ENCODE measurements at regions not wholly inside any gene's neighbourhood (a gene's known extent, or its start where the extent isn't known, plus 50 kb on each side); places are given as distances from the start of the nearest gene placed in this dataset.
"Not testable (repeated sequence)": the region's sequence is repeated elsewhere in the genome, so short reads cannot be mapped to it uniquely, and the experiment has no call there.

DNA sequence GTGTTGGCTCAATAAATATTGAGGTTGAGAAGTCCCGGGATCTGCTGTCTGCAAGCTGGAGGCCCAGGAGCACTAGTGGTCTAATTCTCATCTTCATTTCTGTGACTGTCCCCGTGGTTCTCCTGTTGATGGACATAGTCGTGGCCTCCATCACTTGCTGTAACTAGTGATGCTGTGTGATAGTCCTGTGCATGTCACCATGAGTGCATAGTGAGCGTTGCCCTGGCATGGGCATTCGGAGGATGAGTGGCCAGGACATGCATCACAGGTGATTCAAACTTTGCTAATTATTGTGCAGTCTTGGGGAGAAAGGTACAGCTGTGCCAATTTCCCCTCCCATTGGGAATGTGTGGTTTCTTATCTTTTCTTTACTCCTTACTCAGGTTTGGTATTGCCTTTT, 902.2 kb downstream of the BRD1 start:
- no peak for DNase-seq (ENCODE audit: low read depth in 1 of 2, low spot score in 1 of 2)
- TF ChIP-seq JUND (IDR thresholded peaks at IDR 0.05; ENCODE audit: low read depth): no peak
- in situ Hi-C loops (cut with HindIII; ENCODE audit: low pct_unique_long_range_greater_than_20kb, low sequenced_read_pairs): no loop called here

DNA sequence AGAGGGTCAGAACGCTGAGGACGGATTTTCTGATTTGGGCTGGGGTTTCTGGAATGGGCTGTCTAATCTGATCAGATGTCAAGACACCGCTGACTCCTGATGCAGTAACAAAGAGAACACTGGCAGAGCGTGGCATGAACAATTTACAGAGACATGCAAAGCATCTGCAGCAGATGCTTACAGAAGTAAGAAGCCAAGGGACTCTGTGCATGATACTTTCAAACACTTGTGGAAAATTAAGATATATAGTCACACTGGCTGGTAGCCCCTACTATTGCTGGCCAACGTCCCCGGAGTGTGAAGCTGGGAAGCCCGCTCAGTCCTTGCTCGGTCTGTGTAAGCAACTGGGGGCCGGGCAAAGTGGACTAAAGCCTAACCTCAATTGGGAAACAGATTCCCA, 903.7 kb downstream of the BRD1 start:
- no peak for TF ChIP-seq JUND (IDR thresholded peaks at IDR 0.05; ENCODE audit: low read depth)
- no peak for DNase-seq (ENCODE audit: low read depth in 1 of 2, low spot score in 1 of 2)
- in situ Hi-C loops (cut with HindIII; ENCODE audit: low pct_unique_long_range_greater_than_20kb, low sequenced_read_pairs): no loop called here

DNA sequence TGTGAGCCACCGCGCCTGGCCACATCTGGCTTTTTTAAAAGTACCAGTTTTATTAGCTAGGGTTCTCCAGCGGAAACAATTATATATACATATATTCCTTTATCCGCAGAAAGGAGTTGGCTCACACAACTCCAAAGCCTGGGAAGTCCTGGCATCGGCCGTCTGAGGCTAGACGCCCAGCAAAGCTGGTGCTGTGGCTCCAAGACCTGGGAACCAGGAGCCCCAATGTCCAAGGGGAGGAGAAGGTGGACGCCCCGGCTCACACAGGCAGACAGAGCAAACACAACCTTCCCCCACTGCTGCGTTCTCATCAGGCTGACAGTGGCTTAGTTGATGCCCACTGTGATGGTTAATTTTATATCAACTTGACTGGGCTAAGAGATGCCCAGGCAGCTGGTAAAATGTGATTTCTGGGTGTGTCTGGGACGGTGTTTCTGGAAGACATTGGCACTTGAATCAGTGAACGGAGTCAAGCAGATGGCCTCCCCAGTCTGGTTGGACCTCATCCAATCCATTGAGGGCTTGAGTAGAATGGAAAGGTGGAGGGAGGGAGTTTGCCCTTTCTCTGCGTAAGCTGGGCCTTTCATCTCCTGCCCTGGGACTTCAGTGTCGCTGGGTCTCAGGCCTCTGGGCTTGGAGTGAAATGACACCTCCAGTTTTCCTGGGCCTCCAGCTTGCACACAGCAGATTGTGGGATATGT, 904.4 kb downstream of the BRD1 start:
- no peak for DNase-seq (ENCODE audit: low read depth in 1 of 2, low spot score in 1 of 2)
- TF ChIP-seq JUND (IDR thresholded peaks at IDR 0.05; ENCODE audit: low read depth): no peak
- in situ Hi-C loops (cut with HindIII; ENCODE audit: low pct_unique_long_range_greater_than_20kb, low sequenced_read_pairs): no loop called here

DNA sequence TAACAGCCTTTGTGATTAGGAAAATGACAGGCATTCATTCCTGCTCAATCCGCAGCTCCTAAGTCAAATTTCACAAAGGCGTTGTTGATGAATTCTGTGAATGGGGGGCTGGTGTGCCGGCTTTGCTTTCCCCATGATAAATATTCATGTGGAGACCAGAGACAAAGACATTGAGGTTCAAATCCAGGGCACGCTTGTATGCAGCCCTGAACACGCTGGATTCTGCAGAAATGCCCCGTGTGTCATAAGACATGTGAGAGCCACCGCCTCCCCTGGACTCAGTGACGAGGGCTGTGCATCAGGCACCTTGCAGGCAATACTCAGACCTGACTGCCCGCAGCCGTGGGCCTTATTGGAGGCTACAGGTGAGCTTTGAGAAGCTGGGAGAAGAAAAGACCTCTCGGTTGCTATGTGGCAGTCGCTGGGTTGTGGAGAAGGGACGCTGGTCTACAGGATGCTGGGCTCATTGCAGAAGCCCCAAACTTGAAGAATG, 906.2 kb downstream of the BRD1 start:
- in situ Hi-C loops (cut with HindIII; ENCODE audit: low pct_unique_long_range_greater_than_20kb, low sequenced_read_pairs): no loop called here
- no peak for TF ChIP-seq JUND (IDR thresholded peaks at IDR 0.05; ENCODE audit: low read depth)

DNA sequence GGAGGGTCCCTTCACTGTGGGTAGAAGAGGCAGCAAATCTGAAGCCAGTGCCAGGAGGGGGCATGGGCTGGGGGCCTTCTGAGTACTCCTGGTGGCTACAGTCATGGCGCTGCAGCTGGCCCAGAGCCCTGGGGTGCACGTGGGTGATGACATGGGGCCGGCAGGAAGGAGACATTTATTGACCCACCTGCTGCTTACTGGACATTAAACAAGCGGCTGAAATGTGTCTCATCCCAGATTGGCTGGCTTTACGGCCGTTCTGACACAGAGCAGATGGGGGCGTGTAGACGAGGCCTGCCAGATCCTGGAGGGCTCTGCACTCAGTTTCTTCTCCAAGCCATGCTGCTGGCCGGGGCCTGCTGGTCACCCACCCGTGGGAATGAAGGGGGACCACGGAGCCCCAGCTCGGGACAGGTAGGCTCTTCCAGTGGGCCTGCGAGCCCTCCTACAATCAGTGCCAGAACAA, 906.9 kb downstream of the BRD1 start:
- in situ Hi-C loops (cut with HindIII; ENCODE audit: low pct_unique_long_range_greater_than_20kb, low sequenced_read_pairs): no loop called here

More for the DNA sequence above, 906.2 kb downstream of the BRD1 start:
- DNase-seq (ENCODE audit: low read depth in 1 of 2, low spot score in 1 of 2): no peak

DNA sequence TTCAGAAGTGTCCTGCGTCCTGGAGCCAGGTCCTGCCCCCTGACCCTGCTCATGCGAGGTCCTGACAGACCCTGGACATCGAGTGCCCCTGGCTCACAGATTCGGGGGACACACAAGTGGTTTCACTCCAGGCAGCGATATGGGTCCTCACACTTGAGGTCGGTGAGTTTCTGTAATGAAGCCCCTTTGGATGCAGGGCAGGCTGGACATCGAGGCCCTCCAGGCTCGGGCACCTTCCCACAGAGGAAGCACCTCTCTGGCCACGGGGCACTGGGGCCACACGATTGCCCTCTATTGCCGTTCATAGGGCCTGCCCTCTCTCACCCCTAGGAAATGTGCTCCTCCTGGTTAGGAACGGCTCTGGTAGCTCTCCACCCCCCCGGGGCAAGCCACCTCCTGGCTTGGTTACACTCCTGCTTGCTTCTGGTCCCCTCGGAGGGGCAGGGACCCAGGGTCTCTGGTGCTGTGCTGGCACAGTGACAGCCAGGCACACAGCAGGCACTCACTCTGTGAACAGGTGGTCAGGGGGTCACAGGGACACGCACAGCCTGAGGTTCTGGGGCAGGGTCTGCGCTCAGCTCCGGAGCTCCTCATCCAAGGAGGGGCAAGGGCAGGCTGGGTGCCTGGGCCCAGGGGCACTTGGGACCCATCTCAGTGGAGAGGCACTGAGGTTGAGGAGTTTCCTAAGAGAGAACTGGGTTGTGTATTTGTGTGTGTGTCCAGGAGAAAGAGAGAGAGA, 907.7 kb downstream of the BRD1 start:
- no peak for TF ChIP-seq JUND (IDR thresholded peaks at IDR 0.05; ENCODE audit: low read depth)
- in situ Hi-C loops (cut with HindIII; ENCODE audit: low pct_unique_long_range_greater_than_20kb, low sequenced_read_pairs): no loop called here
- DNase-seq (ENCODE audit: low read depth in 1 of 2, low spot score in 1 of 2): no peak

More for the DNA sequence above, 906.9 kb downstream of the BRD1 start:
- TF ChIP-seq JUND (IDR thresholded peaks at IDR 0.05; ENCODE audit: low read depth): no peak
- DNase-seq (ENCODE audit: low read depth in 1 of 2, low spot score in 1 of 2): no peak

DNA sequence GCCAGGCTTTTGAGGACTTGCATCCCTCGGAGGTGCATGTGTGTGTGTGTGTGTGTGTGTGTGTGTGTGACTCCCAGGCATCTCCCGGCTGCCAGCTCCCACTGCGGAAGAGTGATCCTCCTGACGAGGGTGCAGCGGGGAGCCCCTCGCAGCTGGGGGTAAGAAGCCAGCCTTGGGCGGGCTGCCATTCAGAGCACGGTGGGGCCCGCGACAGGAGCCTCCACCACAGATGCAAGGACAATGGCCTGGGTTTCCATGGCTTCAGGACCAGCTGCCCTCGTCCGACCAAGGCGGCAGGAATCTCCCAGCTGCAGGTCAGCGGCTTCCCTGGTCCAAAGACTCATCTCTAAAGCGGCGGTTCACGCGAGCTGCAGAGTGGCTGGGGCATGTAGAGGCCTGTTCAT, 908.5 kb downstream of the BRD1 start:
- in situ Hi-C loops (cut with HindIII; ENCODE audit: low pct_unique_long_range_greater_than_20kb, low sequenced_read_pairs): no loop called here
- DNase-seq (ENCODE audit: low read depth in 1 of 2, low spot score in 1 of 2): no peak
- no peak for TF ChIP-seq JUND (IDR thresholded peaks at IDR 0.05; ENCODE audit: low read depth)

DNA sequence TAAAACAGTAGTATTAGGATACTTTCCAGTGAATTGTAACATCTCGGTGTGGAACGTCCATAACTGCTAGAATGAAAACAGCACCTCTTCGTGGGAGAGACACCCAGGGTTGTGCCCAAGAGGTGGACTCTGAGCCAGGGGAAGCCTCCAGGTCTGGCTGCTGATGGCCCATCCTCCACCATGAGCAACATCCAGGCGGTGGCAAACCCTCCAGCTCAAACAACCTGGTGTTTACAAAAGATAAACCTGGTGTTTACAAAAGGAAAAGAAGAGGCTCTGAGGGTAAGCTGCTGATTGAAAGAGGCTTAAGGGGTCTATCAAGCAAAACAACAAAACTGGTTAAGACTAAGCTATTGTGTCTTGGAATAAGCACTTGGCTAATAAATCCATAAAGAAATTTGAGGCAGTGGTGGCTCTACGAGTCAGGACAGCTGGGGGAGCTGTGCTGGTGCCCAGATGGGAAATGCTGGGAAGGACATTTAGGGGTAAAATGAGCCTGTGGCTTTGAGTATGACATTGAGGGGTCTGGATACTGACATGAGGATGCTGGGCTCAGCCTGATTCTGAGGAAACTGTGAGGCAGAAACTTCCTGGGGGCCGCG, 909.0 kb downstream of the BRD1 start:
- TF ChIP-seq JUND (IDR thresholded peaks at IDR 0.05; ENCODE audit: low read depth): no peak
- in situ Hi-C loops (cut with HindIII; ENCODE audit: low pct_unique_long_range_greater_than_20kb, low sequenced_read_pairs): no loop called here
- no peak for DNase-seq (ENCODE audit: low read depth in 1 of 2, low spot score in 1 of 2)

DNA sequence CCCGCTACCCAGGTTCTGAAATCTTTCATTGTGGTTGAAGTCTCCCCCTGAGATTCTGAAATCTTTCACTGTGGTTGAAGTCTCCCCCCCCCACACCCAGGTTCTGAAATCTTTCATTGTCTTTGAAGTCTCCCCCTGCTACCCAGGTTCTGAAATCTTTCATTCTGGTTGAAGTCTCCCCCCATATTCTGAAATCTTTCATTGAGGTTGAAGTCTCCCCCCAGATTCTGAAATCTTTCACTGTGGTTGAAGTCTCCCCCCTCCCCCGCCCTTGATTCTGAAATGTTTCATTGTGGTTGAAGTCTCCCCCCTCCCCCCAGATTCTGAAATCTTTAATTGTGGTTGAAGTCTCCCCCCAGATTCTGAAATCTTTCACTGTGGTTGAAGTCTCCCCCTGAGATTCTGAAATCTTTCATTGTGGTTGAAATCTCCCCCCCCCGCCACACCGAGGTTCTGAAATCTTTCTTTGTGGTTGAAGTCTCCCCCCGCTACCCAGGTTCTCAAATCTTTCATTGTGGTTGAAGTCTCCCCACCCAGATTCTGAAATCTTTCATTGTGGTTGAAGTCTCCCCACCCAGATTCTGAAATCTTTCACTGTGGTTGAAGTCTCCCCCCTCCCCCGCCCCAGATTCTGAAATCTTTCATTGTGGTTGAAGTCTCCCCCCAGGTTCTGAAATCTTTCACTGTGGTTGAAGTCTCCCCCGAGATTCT, 915.2 kb downstream of the BRD1 start:
- in situ Hi-C loops (cut with HindIII; ENCODE audit: low pct_unique_long_range_greater_than_20kb, low sequenced_read_pairs); DNase-seq (ENCODE audit: low read depth in 1 of 2, low spot score in 1 of 2): not testable (repeated sequence)

DNA sequence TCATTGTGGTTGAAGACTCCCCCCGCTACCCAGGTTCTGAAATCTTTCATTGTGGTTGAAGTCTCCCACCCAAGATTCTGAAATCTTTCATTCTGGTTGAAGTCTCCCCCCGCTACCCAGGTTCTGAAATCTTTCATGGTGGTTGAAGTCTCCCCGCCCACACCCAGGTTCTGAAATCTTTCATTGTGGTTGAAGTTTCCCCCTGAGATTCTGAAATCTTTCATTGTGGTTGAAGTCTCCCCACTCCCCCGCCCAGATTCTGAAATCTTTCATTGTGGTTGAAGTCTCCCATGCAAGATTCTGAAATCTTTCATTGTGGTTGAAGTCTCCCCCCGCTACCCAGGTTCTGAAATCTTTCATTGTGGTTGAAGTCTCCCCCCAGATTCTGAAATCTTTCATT, 916.0 kb downstream of the BRD1 start:
- in situ Hi-C loops (cut with HindIII; ENCODE audit: low pct_unique_long_range_greater_than_20kb, low sequenced_read_pairs); DNase-seq (ENCODE audit: low read depth in 1 of 2, low spot score in 1 of 2): not testable (repeated sequence)

DNA sequence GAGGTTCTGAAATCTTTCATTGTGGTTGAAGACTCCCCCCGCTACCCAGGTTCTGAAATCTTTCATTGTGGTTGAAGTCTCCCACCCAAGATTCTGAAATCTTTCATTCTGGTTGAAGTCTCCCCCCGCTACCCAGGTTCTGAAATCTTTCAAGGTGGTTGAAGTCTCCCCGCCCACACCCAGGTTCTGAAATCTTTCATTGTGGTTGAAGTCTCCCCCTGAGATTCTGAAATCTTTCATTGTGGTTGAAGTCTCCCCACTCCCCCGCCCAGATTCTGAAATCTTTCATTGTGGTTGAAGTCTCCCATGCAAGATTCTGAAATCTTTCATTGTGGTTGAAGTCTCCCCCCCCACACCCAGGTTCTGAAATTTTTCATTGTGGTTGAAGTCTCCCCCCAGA, 916.6 kb downstream of the BRD1 start:
- DNase-seq (ENCODE audit: low read depth in 1 of 2, low spot score in 1 of 2); in situ Hi-C loops (cut with HindIII; ENCODE audit: low pct_unique_long_range_greater_than_20kb, low sequenced_read_pairs): not testable (repeated sequence)

DNA sequence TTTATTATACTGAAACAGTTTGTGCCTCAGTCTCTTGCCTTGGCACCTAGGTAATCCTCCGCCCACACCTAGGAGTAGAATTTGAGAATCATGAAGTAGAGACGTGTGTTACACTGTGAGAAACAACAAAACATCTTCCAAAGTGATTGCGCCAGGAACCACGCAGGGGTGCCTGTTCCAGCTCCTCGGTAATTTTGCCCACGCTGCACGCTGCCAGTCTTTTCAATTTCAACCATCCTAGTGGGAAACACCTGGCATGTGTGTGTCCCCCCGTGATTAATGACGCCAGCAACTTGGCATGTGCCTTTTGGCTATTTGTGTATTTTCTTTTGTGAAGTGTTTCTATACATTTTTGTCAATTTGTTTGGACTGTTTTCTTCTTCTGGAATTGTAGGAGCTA, 919.1 kb downstream of the BRD1 start:
- no peak for DNase-seq (ENCODE audit: low read depth in 1 of 2, low spot score in 1 of 2)
- in situ Hi-C loops (cut with HindIII; ENCODE audit: low pct_unique_long_range_greater_than_20kb, low sequenced_read_pairs): no loop called here
- TF ChIP-seq JUND (IDR thresholded peaks at IDR 0.05; ENCODE audit: low read depth): no peak
